Neuronal stem cell (in vitro differentiated cells): ENCODE measurements at regions not wholly inside any gene's neighbourhood (a gene's known extent, or its start where the extent isn't known, plus 50 kb on each side); places are given as distances from the start of the nearest gene placed in this dataset.

Experiments used
- DNase-seq: peaks from one replicate; pipeline ENCODE4 v3.0.0-alpha.2; 2013; ENCODE audit warnings: low spot score
- H2AFZ ChIP-seq: one replicate; pipeline ENCODE4 v1.6.1; 2013; ENCODE audit warnings: mild to moderate bottlenecking, low read length, inconsistent platforms
- H2AK5ac ChIP-seq: 2 replicates; pipeline ENCODE4 v1.6.1; 2013; ENCODE audit warnings: low read depth, mild to moderate bottlenecking, inconsistent platforms, low read length, moderate library complexity, mixed read lengths
- H2BK120ac ChIP-seq: 2 replicates; pipeline ENCODE4 v1.6.1; 2013; ENCODE audit warnings: low read depth, mild to moderate bottlenecking, inconsistent platforms, low read length, moderate library complexity, mixed read lengths
- H2BK12ac ChIP-seq: one replicate; pipeline ENCODE4 v1.6.1; 2013; ENCODE audit warnings: low read length, inconsistent platforms
- H2BK15ac ChIP-seq: 2 replicates; pipeline ENCODE4 v1.6.1; 2013; ENCODE audit warnings: mild to moderate bottlenecking, low read length, inconsistent platforms, mixed read lengths
- H2BK5ac ChIP-seq: one replicate; pipeline ENCODE4 v1.6.1; 2013; ENCODE audit warnings: inconsistent platforms, mild to moderate bottlenecking, low read length, moderate library complexity
- H3K14ac ChIP-seq: one replicate; pipeline ENCODE4 v1.6.1; 2013; ENCODE audit warnings: low read length, inconsistent platforms
- H3K18ac ChIP-seq: 2 replicates; pipeline ENCODE4 v1.6.1; 2013; ENCODE audit warnings: low read length, inconsistent platforms
- H3K23ac ChIP-seq: 2 replicates; pipeline ENCODE4 v1.6.1; 2013; ENCODE audit warnings: low read depth, mild to moderate bottlenecking, mixed read lengths, low read length, inconsistent platforms; ENCODE audit not compliant: poor library complexity
- H3K27ac ChIP-seq: replicated peaks from 3 replicates; pipeline ENCODE4 v1.5.1; 2013; ENCODE audit warnings: low read length, inconsistent platforms
- H3K27me3 ChIP-seq, 3 experiments: 2 replicates each; pipeline ENCODE4 v1.6.1; 2013; ENCODE audit warnings: low read length in 3 of 3, mild to moderate bottlenecking in 2 of 3, inconsistent platforms in 1 of 3, low read depth in 1 of 3, mixed read lengths in 1 of 3, moderate library complexity in 1 of 3; ENCODE audit not compliant: control insufficient read depth in 3 of 3, insufficient read depth in 3 of 3
- H3K36me3 ChIP-seq, 2 donors: replicated peaks in 1 of 2; 2 replicates each; pipeline ENCODE4 v1.6.1; 2013; ENCODE audit warnings: low read length in 2 of 2; ENCODE audit not compliant: control insufficient read depth in 2 of 2, insufficient read depth in 2 of 2
- H3K4ac ChIP-seq: 2 replicates; pipeline ENCODE4 v1.6.1; 2013; ENCODE audit warnings: inconsistent platforms, mild to moderate bottlenecking, low read length, moderate library complexity
- H3K4me1 ChIP-seq, 2 donors: 1 replicate in 1 of 2; 2 replicates in 1 of 2; pipeline ENCODE4 v1.6.1; 2013; ENCODE audit warnings: low read length in 2 of 2, low read depth in 1 of 2; ENCODE audit not compliant: control insufficient read depth in 2 of 2, insufficient read depth in 1 of 2
- H3K4me2 ChIP-seq: one replicate; pipeline ENCODE4 v1.6.1; 2013; ENCODE audit warnings: mild to moderate bottlenecking, low read length, inconsistent platforms; ENCODE audit not compliant: insufficient read depth, poor library complexity, severe bottlenecking
- H3K4me3 ChIP-seq, 2 donors: 2 replicates each; pipeline ENCODE4 v1.5.1; 2013; ENCODE audit warnings: low read length in 2 of 2, mild to moderate bottlenecking in 2 of 2, inconsistent platforms in 1 of 2, moderate library complexity in 1 of 2
- H3K79me1 ChIP-seq: one replicate; pipeline ENCODE4 v1.6.1; 2013; ENCODE audit warnings: low read depth, mild to moderate bottlenecking, inconsistent platforms, low read length, moderate library complexity
- H3K9ac ChIP-seq: one replicate; pipeline ENCODE4 v1.6.1; 2013; ENCODE audit warnings: mild to moderate bottlenecking, low read depth, low read length, inconsistent platforms; ENCODE audit not compliant: poor library complexity
- H3K9me3 ChIP-seq, 2 donors: replicated peaks in 1 of 2; 2 replicates each; pipeline versions ENCODE3 to v1.6.1; 2013; ENCODE audit warnings: low read length in 2 of 2, mild to moderate bottlenecking in 2 of 2, inconsistent platforms in 1 of 2, low read depth in 1 of 2, mixed read lengths in 1 of 2, moderate library complexity in 1 of 2; ENCODE audit not compliant: control insufficient read depth in 2 of 2, insufficient read depth in 1 of 2
- H4K8ac ChIP-seq: one replicate; pipeline ENCODE4 v1.6.1; 2013; ENCODE audit warnings: low read depth, mild to moderate bottlenecking, inconsistent platforms, low read length, moderate library complexity
- H4K91ac ChIP-seq: one replicate; pipeline ENCODE4 v1.6.1; 2013; ENCODE audit warnings: low read length, low read depth, mild to moderate bottlenecking, inconsistent platforms; ENCODE audit not compliant: poor library complexity
- WGBS, 2 donors: extraction: QIAGEN DNeasy Blood & Tissue Kit; methylation state at CpG; one replicate each; pipeline ENCODE4 v1.1.7; 2013; ENCODE audit warnings: missing lambda C conversion rate in 2 of 2, mixed read lengths in 1 of 2; ENCODE audit not compliant: insufficient read length in 2 of 2, insufficient replicate concordance in 1 of 2; ENCODE audit errors: extremely low coverage in 2 of 2; 5-methylcytosine and 5-hydroxymethylcytosine counted together

DNA sequence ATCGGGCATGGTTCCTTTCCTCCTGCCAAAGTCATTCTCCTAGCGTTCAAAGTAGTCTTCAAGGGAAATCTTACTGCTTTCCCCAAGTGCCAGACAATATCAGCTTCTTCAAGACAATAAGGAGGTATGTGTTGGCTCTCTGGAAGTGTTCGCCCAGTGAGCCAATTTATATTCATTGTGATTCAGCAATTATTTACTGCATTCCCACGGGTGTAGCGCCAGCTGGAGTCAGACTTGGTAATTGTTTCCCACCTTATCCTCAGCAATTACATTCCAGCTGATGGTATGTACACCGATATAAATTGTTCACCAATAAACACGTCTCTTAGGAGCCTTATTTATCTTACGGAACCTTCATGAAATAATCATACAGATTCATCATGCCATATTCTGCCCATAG lies 103.6 kb upstream of the CTNNB1 start:
- H3K27me3 ChIP-seq: no peaks in the 10 kb centered on the region
- no peak overlapping the region for H3K18ac ChIP-seq
- H2AK5ac ChIP-seq: no peak overlapping the region
- no peak overlapping the region for H2AFZ ChIP-seq
- H3K36me3 ChIP-seq: no peaks in the 10 kb centered on the region
- no peak for DNase-seq
- H2BK12ac ChIP-seq: no peak overlapping the region
- no peak overlapping the region for H3K27ac ChIP-seq
- H3K14ac ChIP-seq: no peak overlapping the region
- H3K79me1 ChIP-seq: no peaks in the 10 kb centered on the region
- H2BK15ac ChIP-seq: no peak overlapping the region
- no peak overlapping the region for H2BK120ac ChIP-seq
- H3K4me3 ChIP-seq: no peak overlapping the region
- no CpG with 5 or more reads among the region's 8 CpGs for WGBS, 2 donors
- H4K8ac ChIP-seq: no peak overlapping the region
- no peak overlapping the region for H3K9ac ChIP-seq
- no peak overlapping the region for H3K4me2 ChIP-seq
- H3K4me1 ChIP-seq: peaks cover 0 to 2% of the 10 kb centered on the region in 2 donors
- H2BK5ac ChIP-seq: no peak overlapping the region
- no peak overlapping the region for H3K4ac ChIP-seq
- H3K9me3 ChIP-seq: no peaks in the 10 kb centered on the region
- H3K23ac ChIP-seq: no peak overlapping the region
- H4K91ac ChIP-seq: no peak overlapping the region

DNA sequence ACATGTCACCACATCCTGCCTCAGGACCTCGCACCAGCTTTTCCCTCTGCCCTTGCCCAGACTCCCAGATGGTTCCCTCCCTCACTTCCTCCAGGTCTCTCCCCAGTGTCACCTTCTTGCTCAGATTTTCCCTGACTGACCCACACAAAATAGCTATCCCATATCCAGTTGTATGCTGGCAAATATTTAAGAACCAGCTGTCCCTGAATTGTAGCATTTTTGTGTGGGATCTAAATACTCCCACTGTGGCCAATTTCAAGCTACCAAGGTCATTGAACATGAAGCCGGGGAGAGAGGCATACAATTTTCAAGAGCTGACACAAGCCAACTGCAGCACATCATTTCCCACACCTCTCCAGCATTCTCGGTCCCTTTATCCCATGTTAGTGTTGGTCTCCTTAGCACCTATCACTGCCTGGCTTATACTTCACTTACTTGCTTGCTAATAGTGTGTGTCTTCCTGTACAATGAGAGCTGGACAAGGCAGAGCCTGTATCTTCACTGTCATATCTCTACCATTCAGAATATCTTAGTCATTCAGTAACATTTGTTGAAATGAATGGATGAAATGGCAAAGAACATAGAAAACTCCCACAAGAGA lies 101.3 kb upstream of the CTNNB1 start:
- Histone ChIP-seq H3K4me3 (no peak overlapping the region), H3K14ac (no peak overlapping the region), H2BK120ac (no peak overlapping the region), H4K91ac (no peak overlapping the region), H3K36me3 (no peaks in the 10 kb centered on the region), H3K4me1 (peaks cover 0 to 2% of the 10 kb centered on the region in 2 donors), H2BK5ac (no peak overlapping the region), H2BK12ac (no peak overlapping the region), H2AK5ac (no peak overlapping the region), H3K4ac (no peak overlapping the region), H3K27me3 (no peaks in the 10 kb centered on the region), H2BK15ac (no peak overlapping the region), H3K18ac (no peak overlapping the region), H3K9ac (no peak overlapping the region), H3K4me2 (no peak overlapping the region), H3K27ac (no peak overlapping the region), H3K23ac (no peak overlapping the region), H3K79me1 (no peaks in the 10 kb centered on the region), H4K8ac (no peak overlapping the region), H2AFZ (no peak overlapping the region), H3K9me3 (no peaks in the 10 kb centered on the region)
- no peak for DNase-seq
- no CpG with 5 or more reads among the region's 3 CpGs for WGBS, 2 donors

DNA sequence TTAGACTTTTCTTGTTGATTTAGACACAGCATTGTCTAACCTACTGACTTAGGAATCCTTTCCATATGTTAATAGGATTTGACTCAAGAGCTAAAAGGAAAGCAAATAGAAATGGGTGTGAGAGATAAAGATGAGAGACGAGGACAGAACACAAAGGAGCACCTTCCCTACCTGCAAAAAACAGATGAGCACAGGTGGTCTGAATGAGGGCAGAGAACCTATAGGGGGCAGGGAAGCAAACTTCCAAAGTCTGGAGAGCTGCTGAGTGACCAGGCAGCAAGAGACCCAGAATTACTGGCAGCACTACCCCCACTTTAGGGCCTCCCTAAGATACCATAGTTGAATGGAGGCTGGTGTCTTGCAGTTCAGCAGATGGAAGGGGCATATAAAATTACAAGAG lies 98.1 kb upstream of the CTNNB1 start:
- H3K4ac ChIP-seq: no peak overlapping the region
- H3K18ac ChIP-seq: no peak overlapping the region
- no CpG with 5 or more reads among the region's 1 CpG for WGBS, 2 donors
- no peak overlapping the region for H2BK120ac ChIP-seq
- H3K27ac ChIP-seq: no peak overlapping the region
- H2BK12ac ChIP-seq: no peak overlapping the region
- no peak overlapping the region for H2BK5ac ChIP-seq
- H3K14ac ChIP-seq: no peak overlapping the region
- no peaks in the 10 kb centered on the region for H3K79me1 ChIP-seq
- H3K27me3 ChIP-seq: peaks cover 0 to 3% (median 0%) of the 10 kb centered on the region in 3 experiments
- no peak for DNase-seq
- no peak overlapping the region for H2AK5ac ChIP-seq
- no peak overlapping the region for H4K8ac ChIP-seq
- H3K9me3 ChIP-seq: no peaks in the 10 kb centered on the region
- H3K4me3 ChIP-seq: no peak overlapping the region
- no peak overlapping the region for H3K4me2 ChIP-seq
- no peak overlapping the region for H4K91ac ChIP-seq
- H3K9ac ChIP-seq: no peak overlapping the region
- H2AFZ ChIP-seq: no peak overlapping the region
- no peak overlapping the region for H3K23ac ChIP-seq
- peaks cover 0 to 2% of the 10 kb centered on the region in 2 donors for H3K4me1 ChIP-seq
- no peaks in the 10 kb centered on the region for H3K36me3 ChIP-seq
- no peak overlapping the region for H2BK15ac ChIP-seq

DNA sequence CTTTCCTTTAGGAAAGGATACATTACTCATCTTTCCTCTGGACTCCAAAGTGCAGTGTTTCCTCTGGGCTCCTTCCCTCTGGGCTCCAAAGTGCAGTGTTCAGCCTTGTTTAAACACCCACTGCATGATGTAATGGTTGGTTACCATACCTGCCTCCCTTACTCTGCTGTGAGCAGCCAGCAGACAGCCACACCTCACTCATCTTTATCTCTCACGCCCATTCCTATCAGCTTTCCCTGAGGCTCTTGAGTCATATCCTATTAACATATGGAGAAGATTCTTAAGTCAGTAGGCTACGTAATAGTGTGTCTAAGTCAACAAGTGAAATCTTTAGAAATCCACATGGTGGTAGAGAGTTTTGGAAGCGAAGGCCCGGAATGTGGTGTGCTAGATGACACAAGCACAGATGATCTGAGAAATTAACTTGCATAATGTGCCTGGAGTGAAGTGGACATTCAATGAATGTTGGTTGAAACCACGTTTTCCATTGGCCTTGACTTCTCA lies 97.2 kb upstream of the CTNNB1 start:
- Histone ChIP-seq H3K4ac (no peak overlapping the region), H2BK5ac (no peak overlapping the region), H2BK15ac (no peak overlapping the region), H4K8ac (no peak overlapping the region), H3K36me3 (no peaks in the 10 kb centered on the region), H3K9ac (no peak overlapping the region), H3K27me3 (peaks cover 0 to 3% (median 0%) of the 10 kb centered on the region in 3 experiments), H3K4me2 (no peak overlapping the region), H3K79me1 (no peaks in the 10 kb centered on the region), H3K27ac (no peak overlapping the region), H3K23ac (no peak overlapping the region), H3K9me3 (no peaks in the 10 kb centered on the region), H3K4me3 (no peak overlapping the region), H2AK5ac (no peak overlapping the region), H2BK12ac (no peak overlapping the region), H3K4me1 (peaks cover 0 to 2% of the 10 kb centered on the region in 2 donors), H3K14ac (no peak overlapping the region), H4K91ac (no peak overlapping the region), H2AFZ (no peak overlapping the region), H3K18ac (no peak overlapping the region), H2BK120ac (no peak overlapping the region)
- no peak for DNase-seq
- no CpG with 5 or more reads among the region's 5 CpGs for WGBS, 2 donors
